HFF-Myc (cell line): ENCODE measurements at regions not wholly inside any gene's neighbourhood (a gene's known extent, or its start where the extent isn't known, plus 50 kb on each side); places are given as distances from the start of the nearest gene placed in this dataset.

ENCODE experiments used
- DNase-seq: peaks from one replicate; pipeline ENCODE4 v3.0.0-alpha.2; 2011; ENCODE audit warnings: low read depth; ENCODE audit errors: extremely low read depth
- H3K4me3 ChIP-seq: replicated peaks from 2 replicates; pipeline ENCODE4 v1.5.1; 2011; ENCODE audit warnings: low read depth, mild to moderate bottlenecking, control low read depth, low read length
- TF ChIP-seq, protein P1 (sequence below): IDR thresholded peaks from 2 replicates; pipeline ENCODE4 v1.5.1; 2012; ENCODE audit warnings: mild to moderate bottlenecking, low read depth, low read length, control low read depth; ENCODE audit errors: missing control alignments

DNA sequence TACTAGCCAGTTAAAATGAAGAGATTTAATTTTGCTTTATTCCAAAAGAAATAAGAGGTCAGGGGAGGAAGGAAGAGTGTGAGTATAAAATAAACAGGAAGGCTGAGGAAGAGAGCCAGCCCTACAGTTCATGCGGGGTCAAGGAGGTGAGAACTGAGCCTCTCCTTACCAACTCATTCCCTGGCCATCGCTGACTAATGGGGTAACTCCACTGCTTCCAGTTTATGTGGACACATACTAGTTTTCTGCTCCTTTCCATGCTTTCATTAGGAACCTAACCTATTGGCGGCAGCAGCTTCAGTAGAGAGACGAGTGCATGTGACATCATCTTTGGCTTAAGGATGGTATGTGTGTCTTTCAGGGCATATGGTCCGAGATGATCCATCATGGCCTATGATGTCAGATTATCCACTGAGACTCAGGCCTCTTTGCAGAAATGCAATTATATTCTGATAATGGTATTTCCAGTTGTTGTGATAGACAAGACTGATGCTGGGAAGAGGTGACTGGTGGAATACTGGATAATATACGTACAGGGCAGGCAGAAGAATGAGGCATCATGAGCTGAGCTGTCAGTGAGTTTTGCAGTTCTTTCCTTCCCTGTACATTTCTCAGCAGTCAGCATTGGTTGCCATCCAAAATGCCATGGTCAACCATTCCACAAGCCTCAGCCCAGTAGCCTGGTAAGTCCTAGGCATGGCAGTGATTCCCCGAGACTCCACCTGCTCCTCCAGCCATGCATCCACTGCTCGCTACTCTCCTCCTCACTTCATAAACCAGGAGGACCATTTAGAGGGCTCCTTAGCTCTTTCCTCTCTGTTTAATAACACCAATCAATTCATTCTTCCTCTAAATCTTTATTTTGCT lies 184.6 kb upstream of the OSR1 start:
- TF ChIP-seq, protein P1, sequence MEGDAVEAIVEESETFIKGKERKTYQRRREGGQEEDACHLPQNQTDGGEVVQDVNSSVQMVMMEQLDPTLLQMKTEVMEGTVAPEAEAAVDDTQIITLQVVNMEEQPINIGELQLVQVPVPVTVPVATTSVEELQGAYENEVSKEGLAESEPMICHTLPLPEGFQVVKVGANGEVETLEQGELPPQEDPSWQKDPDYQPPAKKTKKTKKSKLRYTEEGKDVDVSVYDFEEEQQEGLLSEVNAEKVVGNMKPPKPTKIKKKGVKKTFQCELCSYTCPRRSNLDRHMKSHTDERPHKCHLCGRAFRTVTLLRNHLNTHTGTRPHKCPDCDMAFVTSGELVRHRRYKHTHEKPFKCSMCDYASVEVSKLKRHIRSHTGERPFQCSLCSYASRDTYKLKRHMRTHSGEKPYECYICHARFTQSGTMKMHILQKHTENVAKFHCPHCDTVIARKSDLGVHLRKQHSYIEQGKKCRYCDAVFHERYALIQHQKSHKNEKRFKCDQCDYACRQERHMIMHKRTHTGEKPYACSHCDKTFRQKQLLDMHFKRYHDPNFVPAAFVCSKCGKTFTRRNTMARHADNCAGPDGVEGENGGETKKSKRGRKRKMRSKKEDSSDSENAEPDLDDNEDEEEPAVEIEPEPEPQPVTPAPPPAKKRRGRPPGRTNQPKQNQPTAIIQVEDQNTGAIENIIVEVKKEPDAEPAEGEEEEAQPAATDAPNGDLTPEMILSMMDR = no peak
- H3K4me3 ChIP-seq = no peak overlapping the region
- no peak for DNase-seq

DNA sequence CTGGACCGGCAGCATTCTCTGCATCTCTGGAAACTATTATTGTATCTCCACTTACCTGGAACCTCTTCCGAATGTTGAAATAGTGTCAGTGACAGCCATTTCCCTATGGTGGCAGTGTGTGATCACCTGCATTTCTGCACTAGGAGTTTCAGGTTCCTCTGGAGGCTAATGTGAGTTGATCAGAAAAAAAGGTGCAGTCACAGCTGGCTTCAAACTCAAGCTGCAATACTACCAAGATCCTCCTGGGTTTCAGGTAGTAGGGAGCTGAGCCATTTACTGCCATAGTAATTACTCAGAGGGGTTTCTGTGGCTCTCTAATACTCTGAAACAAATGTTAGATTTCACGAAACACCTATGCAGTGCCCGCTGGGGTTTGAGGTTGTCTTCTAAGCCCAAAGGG lies 183.5 kb upstream of the OSR1 start:
- DNase-seq = no peak
- no peak overlapping the region for H3K4me3 ChIP-seq
- TF ChIP-seq, protein P1 = no peak

DNA sequence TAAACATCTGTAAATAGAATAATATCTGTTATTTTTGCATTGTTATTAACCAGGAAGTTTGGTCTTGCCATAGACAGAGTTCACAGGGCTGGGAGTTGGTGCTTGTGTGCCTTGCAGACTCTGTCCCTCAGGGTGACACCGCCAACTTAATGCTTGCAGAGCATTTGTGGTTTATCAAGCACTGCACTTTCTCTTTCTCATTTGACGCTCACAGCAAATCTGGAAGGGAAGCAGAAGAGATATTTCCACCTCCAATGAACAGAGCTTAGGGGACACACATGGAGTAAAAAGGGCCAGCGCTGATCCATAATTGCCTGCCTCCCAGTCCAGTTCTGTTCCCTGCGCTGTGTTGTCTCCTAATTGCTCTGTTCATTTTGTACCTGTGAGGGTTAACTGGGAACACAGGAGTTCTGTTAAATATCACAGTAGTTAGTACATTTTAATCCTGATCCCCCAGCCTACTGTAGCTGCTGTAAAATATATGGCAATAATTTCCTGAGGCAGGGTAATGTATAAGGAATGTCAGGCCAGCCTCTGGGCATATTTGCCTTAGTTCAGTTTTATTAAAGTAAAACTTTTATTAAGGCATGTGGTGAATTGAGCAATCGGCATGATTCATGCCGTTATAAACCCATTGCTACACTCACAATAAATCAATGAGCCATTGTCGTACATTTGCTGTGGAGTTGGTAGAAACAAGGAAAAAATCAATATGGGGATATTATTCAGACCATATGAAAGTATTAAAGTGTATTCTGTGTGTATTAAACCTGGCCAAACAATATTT lies 182.5 kb upstream of the OSR1 start:
- peak; percentile 75 for DNase-seq
- H3K4me3 ChIP-seq = no peak overlapping the region
- TF ChIP-seq, protein P1 = no peak

DNA sequence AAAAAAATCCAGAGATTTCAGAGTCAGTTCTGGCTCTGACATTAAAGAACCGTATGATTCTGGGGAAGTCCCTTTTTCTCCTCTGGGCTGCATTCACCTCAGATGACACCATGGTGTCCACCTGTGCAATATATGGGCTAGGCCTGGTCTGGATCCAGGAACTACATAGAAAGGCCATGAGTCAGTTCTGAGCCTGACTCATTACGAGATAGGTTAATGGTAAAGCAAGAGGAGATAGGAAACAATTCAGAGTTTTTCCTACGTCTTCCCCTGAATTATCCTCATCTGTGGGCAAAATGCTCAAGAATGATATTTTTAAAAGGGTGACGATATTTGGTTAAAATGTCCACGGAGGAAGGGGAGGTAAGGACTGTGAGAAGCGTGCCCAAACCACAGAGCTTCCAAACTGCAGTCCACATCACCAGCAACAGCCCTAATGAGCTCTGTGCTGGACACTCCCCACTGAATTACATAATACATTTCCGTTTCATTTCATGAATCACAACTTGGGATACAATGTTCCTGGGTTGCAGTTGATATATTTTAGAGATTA lies 180.1 kb upstream of the OSR1 start:
- H3K4me3 ChIP-seq = no peak overlapping the region
- TF ChIP-seq, protein P1 = no peak
- peak; percentile 90 for DNase-seq

DNA sequence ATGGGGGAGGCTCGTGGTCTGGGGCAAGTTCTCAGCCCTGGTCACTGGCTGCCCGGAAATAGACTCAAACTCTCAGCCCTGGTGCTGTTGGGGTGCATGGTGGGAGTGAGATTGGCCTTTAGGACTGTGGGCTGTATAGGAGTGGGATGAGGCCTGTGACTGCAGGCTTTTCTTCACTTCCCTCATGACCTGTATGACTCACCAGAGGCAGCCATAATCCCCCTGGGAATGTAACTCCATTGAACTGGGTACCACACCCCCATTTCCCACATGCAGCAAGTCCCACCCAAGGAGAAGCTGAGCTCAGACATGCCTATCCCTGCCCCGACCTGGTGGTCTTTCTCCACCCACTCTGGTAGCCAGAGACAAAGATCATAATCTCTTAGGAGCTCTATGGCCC lies 177.7 kb upstream of the OSR1 start:
- DNase-seq = no peak
- no peak overlapping the region for H3K4me3 ChIP-seq
- TF ChIP-seq, protein P1 = no peak

DNA sequence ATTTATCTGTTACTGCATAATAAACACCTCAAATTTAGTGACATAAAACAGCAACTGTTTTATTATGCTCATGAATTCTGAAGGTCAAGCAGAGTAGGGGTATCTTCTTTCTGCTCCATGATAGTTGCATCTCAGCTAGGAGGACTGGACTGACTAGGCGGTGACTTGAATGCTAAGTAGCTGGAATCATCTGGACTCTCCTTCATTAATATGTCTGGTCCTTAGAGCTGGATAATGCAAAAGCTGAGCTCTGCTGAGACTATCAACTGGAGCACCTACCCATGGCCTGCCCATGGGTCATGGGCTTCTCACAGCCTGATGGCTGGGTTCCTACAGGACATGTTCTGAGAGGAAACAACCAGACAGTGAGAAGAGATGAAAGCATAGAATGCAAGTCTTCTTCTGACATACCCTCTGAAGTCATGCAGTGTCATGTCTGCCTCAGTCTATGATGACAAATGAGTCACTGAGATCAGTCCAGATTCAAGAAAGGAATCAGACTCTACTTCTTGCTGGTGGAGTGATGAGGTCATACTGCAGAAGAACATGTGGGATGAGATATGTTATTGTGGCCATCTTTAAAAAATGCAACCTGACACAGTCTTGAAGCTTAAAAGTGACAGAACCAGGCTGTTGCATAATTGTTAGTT lies 174.2 kb upstream of the OSR1 start:
- no peak overlapping the region for H3K4me3 ChIP-seq
- no peak for DNase-seq
- TF ChIP-seq, protein P1 = no peak
